GM19035 (cell line): ENCODE measurements at regions not wholly inside any gene's neighbourhood (a gene's known extent, or its start where the extent isn't known, plus 50 kb on each side); places are given as distances from the start of the nearest gene placed in this dataset.
A peak's percentile ranks its signal among the peaks of the same experiment; 100 is the strongest.

Experiments used
- ATAC-seq: cut with Tn5 transposase; IDR thresholded peaks from one replicate; pipeline ENCODE4 v1.9.1; 2021; ENCODE audit not compliant: unreplicated experiment

DNA sequence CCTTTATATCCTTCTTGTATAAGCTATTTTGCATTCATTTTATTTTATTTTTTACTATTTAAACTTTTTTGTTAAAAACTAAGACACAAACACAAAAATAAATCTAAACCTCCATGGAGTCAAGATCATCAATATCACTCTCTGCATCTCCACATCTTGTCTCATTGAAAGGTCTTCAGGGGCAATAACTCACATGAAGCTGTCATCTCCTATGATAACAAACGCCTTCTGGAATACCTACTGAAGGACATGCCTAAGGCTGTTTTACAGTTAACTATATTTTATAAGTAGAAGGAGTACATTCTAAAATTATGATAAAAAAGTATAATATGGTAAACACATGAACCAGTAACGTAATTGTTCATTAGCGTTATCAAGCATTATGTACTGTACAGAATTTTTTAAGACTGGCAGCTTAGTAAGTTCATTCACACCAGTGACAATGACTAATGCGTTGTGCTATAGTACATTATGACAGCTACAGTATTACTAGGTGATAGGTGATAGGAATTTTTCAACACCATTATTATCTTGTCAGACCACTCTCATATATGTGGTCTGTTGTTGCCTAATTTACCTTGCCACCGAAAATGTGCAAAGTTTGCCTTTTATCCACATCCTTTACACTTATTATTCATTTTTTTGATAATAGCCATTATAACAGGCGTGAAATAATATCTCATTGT lies 390.7 kb upstream of the SLITRK1 start:
- ATAC-seq = no peak

DNA sequence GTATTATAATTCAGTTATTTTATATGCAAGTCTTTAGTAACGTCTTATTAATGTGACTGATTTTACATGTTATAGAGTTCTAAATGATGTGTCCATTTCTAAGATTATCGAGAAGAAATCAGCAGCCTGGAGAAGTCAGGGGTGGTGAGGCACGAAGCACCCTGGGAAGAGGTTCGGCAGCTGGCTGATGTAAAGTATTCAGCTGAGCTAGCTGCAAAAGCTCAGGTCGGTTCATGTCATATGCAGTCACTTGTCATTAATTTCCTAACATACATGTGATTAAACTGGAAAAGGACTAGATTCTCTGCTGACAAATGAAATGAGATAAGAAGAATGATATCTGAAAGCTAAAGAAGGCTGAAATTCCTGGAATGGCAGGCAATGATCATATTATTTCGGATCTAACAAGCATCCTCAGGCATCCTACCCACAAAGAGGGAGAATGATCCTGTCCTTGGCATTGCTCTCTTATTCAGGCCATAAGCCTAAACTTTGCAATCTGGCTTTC lies 383.0 kb upstream of the SLITRK1 start:
- ATAC-seq = no peak

- ATAC-seq = no peak
These were observed 381.2 kb upstream of the SLITRK1 start for GRCh38 chr13:84263354-84264069.

- no peak for ATAC-seq
These were observed 373.0 kb upstream of the SLITRK1 start for GRCh38 chr13:84255226-84255797.

DNA sequence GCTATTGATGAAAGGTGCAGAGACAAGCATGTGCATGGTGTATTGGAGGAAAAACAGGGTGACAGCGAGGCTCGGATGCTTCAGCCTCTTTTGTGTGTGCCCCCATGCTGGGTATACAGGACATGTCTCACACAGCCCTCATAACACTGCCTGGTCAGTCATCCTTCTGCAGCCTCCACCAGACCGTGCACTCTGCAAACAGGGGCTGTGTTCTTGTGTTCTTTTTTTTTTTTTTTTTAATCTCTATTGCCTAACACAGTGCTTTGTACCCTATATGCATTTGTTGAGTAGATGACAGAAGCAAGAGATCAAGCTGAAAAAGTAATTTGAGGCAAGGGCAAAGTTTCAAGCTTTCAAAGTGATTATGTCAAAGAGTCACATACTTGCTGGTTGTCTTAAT lies 367.2 kb upstream of the SLITRK1 start:
- ATAC-seq = no peak

DNA sequence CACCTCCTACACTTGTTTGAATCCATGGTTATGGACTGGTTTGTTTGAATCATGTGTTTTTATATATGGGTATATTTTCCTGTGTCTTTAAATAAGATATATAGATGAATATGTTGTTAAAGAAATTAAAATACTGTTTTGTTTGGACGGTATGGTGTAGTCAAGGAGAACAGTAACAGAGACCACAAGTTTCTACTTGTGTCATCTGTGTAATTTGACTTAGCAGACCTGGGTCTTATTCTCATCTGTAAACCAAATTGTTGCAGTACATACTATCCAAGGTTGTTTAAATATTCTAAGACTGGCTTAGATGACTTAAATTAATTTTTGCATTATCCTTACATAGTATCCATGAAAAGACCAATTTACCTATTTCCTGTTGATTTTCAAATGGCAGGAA lies 361.1 kb upstream of the SLITRK1 start:
- ATAC-seq = no peak

DNA sequence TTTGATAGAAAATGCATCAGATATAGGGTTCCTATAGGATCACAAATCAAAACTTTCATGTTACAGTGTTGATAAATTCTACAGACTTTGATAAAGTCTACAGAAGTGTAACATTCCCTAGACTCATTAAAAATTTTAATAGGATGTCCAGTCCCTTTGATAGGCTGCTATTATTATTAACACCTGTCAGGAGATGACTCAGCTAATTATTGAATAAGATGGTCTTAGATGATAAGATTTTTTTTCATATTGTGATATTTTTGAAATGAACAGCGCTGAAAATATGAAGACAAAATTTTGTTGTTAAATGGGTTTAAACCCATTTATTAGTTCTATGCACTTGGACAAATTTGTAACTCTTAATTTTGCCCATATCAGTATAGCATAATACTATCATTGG lies 356.8 kb upstream of the SLITRK1 start:
- ATAC-seq = no peak

DNA sequence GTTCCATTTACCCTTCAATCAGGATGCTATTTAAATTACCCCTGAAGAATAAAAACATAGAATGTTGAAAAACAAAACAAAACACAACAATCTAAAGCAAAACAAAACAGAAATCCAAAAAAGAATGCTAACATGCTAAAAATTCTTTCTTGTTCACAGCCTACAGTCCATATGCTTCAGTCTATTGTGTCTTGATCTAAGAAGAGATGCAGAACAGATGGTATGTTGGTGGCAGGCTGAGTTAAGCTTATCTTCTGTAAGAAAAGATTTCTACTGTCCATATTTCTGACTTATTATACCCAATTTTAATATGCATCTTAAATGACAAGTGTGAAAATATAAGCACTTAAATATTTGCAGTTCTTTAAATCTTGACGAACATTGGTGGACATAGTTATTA lies 356.1 kb upstream of the SLITRK1 start:
- ATAC-seq = no peak

DNA sequence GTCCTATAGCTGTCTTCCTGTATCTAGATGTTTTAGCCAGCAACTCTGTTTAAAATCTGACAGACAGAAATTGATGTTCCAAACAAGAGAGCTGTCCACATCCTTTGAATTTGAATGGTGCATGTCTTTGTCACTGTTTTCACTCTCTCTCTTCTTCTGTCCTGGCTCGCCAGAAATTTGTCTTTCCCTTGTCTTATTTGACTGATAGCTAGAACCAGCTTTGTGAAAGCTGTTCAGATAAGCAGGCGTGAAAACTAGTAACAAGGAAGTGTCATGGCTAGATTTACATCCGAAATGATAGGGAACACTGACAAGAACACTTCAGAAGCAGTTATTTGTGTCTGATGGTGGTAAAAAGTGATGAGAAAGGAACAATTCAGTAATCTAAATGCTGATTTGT lies 354.9 kb upstream of the SLITRK1 start:
- no peak for ATAC-seq

GRCh38 chr13:84234416-84234815 lies 352.1 kb upstream of the SLITRK1 start:
- ATAC-seq = no peak

DNA sequence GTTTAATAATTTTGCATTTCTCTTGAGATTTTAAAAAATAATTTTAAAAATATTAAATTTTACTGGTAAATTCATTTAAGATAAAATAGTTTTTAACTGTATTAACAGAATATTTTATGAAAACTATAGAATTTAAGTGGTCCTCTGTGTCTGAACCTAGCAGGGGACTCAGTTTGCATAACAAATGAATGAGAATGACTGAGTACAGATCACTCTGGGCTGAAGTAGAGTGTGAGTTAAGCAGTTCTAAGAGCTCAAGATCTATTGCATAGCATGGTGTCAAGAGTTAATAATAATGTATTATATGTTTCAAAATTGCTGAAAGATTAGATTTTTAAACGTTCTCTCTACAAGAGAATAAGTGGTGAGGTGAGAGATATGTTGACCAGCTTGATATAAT lies 348.3 kb upstream of the SLITRK1 start:
- no peak for ATAC-seq

GRCh38 chr13:84211048-84211447 lies 328.8 kb upstream of the SLITRK1 start:
- no peak for ATAC-seq

- no peak for ATAC-seq
These were observed 326.1 kb upstream of the SLITRK1 start for GRCh38 chr13:84208246-84208910.

- no peak for ATAC-seq
These were observed 325.2 kb upstream of the SLITRK1 start for GRCh38 chr13:84207509-84207908.

DNA sequence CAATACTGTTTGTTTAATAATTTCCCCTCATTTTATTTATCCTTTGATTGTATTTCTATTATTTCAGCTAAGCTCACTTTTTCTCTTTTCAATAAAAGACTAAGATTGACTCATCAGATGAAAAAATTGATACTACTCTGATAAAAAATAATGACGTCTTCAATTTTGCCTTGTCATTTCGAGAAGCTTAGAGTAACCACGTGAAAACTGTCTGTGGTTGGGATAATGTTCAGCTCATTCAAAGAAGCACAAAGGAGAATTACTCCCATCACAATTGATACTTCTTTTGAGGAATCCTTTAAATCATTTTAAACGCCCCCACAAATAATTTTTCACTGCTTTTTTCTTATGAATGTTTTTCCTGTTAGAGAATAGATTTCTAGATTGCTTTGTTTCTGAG lies 318.7 kb upstream of the SLITRK1 start:
- no peak for ATAC-seq

DNA sequence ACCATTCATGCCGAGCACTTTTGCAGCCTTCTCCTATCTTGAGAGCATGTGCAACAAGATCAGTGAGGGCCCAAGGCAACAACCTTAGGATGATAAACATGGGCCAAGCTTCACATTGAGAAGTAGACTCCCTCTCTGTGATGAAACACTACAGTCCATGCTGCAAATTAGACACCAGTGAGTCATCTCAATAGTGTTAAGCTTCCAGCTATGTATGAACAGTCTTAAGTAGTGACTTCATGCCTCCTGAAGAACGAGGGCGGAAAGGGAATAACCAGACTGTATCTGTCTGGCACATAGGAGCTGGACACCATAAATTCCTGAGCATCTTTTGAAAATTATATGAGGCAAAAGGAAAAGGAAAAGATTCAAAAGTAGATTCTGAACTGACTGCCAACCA lies 309.9 kb upstream of the SLITRK1 start:
- no peak for ATAC-seq

DNA sequence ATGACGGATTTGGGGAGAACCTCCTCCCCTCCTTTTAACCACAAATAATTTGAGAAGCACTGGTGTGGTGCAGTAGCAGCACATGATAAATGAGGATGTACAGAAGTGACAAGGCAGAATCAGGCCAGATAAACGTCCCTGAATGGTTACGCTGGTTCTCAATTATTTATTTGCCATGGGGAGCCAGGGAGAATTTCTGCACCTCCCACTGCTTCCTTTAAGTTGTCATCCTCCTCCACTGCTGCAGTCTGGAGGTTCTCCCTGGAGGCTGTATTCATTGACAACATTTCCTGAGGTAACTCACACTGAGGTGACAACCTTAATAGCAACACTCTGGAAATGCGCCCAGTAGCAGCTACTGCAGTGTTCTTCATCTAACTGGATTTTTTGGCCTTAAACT lies 308.9 kb upstream of the SLITRK1 start:
- no peak for ATAC-seq

DNA sequence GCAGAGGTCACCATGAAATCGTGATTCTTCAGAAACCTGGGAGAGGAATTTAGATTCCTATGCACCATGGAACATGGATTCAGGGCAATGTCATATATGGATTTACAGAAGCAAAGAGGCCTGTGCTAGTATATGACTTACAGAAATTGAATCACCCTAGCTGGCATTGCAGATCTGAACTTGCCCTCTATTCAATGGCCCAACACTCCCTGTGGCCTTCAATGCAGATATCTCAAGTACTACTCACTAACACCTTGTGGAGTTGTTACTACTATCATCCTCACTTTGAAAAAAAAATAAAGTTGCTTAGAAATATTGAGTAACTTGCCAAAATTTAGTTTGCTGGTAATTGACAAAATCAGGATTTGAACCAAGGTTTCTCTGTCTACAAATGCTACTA lies 305.4 kb upstream of the SLITRK1 start:
- no peak for ATAC-seq

- ATAC-seq = no peak
These were observed 257.4 kb upstream of the SLITRK1 start for GRCh38 chr13:84139561-84140158.

GRCh38 chr13:84137292-84137691 lies 255.0 kb upstream of the SLITRK1 start:
- ATAC-seq = peak; percentile 99

GRCh38 chr13:84136582-84136981 lies 254.3 kb upstream of the SLITRK1 start:
- peak; percentile 11 for ATAC-seq
